ENCODE measurements at regions not wholly inside any gene's neighbourhood (a gene's known extent, or its start where the extent isn't known, plus 50 kb on each side); places are given as distances from the start of the nearest gene placed in this dataset.

DNA sequence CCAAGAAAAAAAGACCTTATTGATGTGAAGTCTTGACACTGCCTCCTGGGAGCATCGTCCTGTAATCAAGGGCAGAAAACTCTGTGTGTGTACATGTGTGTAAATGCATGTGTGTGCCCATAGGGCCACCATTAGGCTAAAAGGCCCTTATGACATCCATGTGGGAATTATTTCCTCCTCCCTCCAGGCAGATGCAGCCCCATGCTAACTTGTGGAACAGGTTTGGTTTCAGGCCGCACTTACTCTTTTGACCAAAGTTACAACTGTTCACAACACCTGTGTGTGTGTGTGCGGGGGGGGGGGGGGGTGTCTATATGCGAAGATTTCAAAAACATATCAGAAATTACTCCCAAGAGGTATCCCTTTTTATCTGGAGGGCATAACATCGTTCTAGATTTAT, 87.4 kb upstream of the SLC14A2 start:
- no peak for DNase-seq (ENCODE audit: low read depth in 2 of 2)

GRCh38 chr18:45528712-45529336, 86.5 kb upstream of the SLC14A2 start:
- DNase-seq (ENCODE audit: low read depth in 2 of 2), result no peak

DNA sequence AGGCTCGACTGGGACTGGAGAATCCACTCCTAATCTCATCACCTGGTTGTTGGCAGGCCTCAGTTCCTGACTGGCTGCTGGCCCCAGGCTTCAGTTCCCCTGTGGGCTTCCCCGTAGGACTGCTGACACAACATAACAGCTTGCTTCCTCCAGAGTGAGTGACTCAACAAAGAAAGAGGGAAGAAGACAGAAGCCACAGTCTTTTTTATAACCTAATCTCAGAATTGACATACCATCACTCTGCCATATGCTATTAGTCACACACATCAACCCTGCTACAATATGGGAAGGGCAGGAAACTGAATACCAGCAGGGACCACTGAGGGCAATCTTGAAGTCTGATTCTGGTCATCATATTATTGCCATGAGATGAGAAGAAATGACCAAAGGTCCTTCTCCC, 76.8 kb upstream of the SLC14A2 start:
- DNase-seq (ENCODE audit: low read depth in 2 of 2), result no peak

DNA sequence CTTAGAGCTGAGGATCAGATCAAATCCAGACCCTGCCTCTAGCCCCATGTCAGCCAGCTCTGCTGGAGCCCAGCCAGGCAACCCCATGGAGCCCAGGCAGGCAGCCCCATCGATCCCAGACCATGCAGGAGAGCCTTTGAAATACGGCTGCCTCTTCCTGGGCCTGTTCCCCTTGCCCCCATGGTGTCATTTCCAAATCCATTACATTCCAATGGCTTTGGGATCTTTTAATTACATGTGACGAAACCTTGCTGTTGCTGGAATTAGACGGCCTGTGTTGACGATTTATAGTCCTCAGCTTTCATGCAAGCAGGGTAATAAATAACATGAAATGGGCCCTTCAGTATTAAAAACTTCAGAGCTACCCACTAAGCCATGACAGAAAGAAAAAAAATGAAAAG, 75.8 kb upstream of the SLC14A2 start:
- DNase-seq (ENCODE audit: low read depth in 2 of 2), result no peak

DNA sequence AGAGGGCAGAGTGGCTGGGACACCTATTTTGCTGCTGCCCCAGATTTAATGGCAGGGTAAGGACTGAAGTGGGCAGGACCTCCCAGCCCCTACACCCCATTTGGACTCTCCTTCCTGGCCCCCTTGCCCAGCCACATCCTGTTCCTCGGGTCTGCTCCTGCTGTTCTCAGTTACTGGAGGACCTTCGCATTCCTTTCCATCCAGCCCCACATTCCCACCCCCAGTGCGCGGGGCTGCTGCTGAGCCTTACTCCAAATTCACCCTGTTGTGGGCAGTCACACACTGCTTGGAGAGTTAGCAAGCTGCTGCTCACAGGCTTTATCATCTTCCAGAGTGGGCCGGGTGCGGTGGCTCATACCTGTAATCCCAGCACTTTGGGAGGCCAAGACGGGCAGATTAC, 75.2 kb upstream of the SLC14A2 start:
- no peak for DNase-seq (ENCODE audit: low read depth in 2 of 2)

DNA sequence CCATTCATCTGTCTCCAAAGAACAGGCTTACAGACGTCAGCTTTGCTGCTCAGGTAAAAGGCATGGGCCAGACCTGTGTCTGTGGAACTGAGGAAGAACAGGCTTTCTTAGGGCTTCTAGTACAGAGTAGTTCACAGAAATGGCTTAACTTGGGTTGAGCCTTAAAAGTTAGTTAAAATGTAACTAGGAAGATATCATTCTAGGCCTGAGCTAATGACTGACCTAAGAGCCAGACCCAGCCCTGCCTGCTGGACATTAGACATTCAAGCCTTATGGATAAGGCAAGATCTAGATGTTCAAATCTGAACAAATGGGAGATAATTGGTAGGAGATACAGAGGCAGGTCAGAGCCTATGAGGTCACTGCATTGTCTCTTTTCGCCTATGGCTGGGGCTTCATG, 73.9 kb upstream of the SLC14A2 start:
- DNase-seq (ENCODE audit: low read depth in 2 of 2), result no peak

- DNase-seq (ENCODE audit: low read depth in 2 of 2), result no peak
Measured at GRCh38 chr18:45542043-45542442, 73.2 kb upstream of the SLC14A2 start.

- DNase-seq (ENCODE audit: low read depth in 2 of 2), result no peak
Measured at GRCh38 chr18:45547910-45548309, 67.4 kb upstream of the SLC14A2 start.

- no peak for DNase-seq (ENCODE audit: low read depth in 2 of 2)
Measured at GRCh38 chr18:45548614-45549013, 66.7 kb upstream of the SLC14A2 start.

GRCh38 chr18:45549290-45549689, 66.0 kb upstream of the SLC14A2 start:
- DNase-seq (ENCODE audit: low read depth in 2 of 2), result no peak

DNA sequence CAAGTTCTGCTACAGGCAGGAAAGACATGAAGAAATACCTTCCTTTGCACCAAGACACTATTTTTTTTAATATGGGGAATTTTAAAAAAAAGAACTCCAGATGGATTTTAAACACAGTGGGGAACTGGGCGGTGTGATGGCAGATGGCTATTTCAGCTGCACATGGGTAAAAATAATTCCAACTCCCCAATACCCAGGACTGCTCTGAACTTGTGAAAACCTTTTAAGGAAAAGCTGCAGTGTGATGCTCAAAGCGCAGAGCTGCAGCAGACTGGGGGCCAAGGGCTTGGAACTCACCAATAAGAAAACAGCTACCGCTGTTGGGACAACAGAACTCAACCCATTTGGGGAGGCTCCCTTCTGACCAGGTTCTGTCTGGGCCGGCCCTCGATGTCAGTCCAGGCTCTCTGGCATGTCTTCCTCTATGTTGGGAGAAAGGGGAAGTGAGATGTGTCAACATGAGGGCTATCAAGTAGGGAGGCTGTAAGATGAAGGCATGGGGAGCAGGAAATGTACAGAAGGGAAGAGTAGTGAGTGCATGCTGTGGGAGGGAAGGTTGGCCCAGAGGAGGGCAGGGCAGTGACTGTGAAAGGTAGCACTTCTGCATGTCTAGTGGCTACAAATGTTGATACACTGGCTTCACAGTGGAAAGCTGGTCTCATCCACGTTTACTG, 64.0 kb upstream of the SLC14A2 start:
- DNase-seq (ENCODE audit: low read depth in 2 of 2), result no peak

- DNase-seq (ENCODE audit: low read depth in 2 of 2), result no peak
Measured at GRCh38 chr18:45553723-45554388, 61.4 kb upstream of the SLC14A2 start.

GRCh38 chr18:45554389-45554737, 60.9 kb upstream of the SLC14A2 start:
- DNase-seq (ENCODE audit: low read depth in 2 of 2), result no peak

GRCh38 chr18:45556222-45556621, 59.1 kb upstream of the SLC14A2 start:
- DNase-seq (ENCODE audit: low read depth in 2 of 2), result no peak

GRCh38 chr18:45557287-45557686, 58.0 kb upstream of the SLC14A2 start:
- DNase-seq (ENCODE audit: low read depth in 2 of 2), result no peak

GRCh38 chr18:45557779-45558178, 57.5 kb upstream of the SLC14A2 start:
- DNase-seq (ENCODE audit: low read depth in 2 of 2), result no peak

- no peak for DNase-seq (ENCODE audit: low read depth in 2 of 2)
Measured at GRCh38 chr18:45559258-45559657, 56.0 kb upstream of the SLC14A2 start.

DNA sequence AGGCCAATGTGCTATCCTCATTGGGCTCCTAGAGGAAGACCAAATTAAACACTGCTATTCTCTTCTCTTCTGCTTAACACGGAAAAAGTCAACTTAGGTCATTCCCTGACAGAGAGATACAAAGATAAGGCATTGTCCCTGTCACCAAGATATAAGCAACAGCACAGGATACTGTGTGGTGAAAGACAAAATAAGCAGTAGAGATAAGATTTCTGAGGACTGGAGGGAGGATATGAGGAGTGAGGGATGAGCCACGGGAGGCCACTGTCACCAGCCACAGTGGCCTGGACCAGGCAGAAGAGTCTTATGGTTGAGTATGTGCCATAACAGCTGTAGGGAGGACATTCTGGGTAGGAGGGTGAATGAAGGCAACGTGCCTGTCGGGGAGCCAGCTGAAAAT, 54.4 kb upstream of the SLC14A2 start:
- no peak for DNase-seq (ENCODE audit: low read depth in 2 of 2)

DNA sequence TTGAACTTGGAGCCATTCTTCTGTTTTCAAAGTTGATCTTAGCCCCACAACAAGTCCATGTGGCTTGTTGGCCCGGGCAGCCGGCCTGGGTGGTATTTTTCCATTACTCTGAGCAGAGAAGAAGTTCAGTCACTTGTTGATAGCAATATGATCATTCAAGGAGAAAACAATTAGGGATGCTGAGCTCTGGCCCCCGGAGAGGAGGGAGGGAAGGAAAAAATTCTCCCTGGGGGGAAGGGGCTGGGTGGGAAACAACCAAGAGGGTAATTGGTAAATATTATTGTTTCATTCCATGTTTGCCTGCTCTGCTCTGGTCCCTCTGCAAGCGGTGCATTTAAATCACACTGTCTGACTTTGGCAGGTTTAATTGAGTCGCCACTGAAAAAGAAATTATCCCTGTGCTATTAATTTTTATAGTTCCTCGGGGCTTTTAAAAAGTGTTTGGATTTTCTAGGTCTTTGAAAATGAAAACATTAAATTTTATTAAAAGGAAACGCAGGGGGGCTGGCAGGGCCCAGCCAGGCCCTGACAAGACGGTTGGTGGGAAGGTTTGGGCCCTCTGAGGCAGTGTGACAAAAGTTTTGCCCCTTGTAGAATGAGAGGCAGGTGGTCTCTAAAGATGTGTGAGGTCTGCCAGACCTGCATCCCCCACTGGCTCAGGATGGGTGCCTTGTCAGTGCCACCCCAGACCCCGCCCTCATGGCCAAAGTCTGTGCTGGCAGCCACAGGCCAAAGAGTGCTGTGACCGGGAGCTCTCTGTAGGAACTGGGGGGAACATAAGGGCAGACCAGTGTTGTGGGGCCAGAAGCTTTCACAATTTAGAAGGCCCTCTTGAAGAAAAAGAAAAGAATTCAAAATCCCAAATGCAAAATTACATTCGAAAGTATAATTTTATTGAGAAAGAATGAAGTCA, 52.5 kb upstream of the SLC14A2 start:
- DNase-seq (ENCODE audit: low read depth in 2 of 2), result no peak

DNA sequence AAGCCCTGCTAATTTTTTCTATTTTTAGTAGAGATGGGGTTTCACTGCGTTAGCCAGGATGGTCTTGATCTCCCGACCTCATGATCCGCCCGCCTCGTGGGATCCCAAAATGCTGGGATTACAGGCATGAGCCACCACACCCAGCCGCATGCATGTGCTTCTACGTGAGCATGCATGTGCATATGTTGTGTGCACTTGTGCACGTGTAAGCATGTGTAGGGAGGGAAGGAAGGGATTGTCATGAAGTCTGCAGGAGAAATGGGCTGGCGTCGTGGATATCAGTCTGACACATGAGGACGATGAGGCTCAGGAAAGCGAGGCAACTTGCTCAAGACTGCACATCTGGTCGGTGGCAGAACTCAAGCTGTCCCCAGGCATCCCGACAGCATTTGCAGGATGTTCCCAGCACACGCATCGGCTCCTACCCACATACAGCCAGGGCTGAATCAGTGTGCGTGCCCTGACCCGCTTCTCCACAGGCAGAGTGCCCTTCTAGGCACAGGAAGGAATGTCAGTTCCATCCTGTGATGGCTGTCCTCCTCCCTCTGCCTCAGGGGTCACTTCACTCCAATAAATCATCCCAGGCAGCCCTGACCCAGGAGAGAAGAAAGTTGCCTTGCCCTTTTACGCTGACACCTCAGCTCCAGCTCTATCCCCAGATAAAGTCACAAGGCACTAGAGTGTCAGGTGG, 49.9 kb upstream of the SLC14A2 start:
- DNase-seq (ENCODE audit: low read depth in 2 of 2), result no peak
